Left colon (tissue), 2 donors: ENCODE measurements at regions not wholly inside any gene's neighbourhood (a gene's known extent, or its start where the extent isn't known, plus 50 kb on each side); places are given as distances from the start of the nearest gene placed in this dataset.

Source experiments
- ATAC-seq: fragments of 200-7000 bp; cut with Tn5 transposase; one replicate; pipeline ENCODE4 v1.9.1; 2020; ENCODE audit warnings: mild to moderate bottlenecking, moderate library complexity
- DNase-seq, 2 donors: peaks; one replicate each; pipeline ENCODE4 v3.0.0-alpha.2; 2020
- intact Hi-C, 2 donors: fragments of 100-400 bp; cut with DNase I in 1 of 2; cut with micrococcal nuclease in 1 of 2; formaldehyde crosslinking; loops; one replicate each; pipeline versions ENCODE4 v1.11.2 to v1.14.0; 2022; cut with DNase I, micrococcal nuclease
- donor health status: DM: no; HTN: no; CAD: no.
- donor health status: DM: yes; HTN: yes; CAD: no.

- intact Hi-C loops = no loop called here
- ATAC-seq (no peak), DNase-seq (no peak)
Observed at GRCh38 chr16:65489531-65490023, 367.7 kb upstream of the CDH11 start.

GRCh38 chr16:65487231-65487630 lies 365.4 kb upstream of the CDH11 start:
- no peak for DNase-seq
- intact Hi-C loops = no loop called here
- no peak for ATAC-seq

- no peak for DNase-seq
- intact Hi-C loops = no loop called here
Observed at GRCh38 chr16:65481956-65482355, 360.1 kb upstream of the CDH11 start.

GRCh38 chr16:65480281-65481091 lies 358.6 kb upstream of the CDH11 start:
- no peak for DNase-seq
- intact Hi-C loops = no loop called here
- no peak for ATAC-seq

More at GRCh38 chr16:65481956-65482355, 360.1 kb upstream of the CDH11 start:
- no peak for ATAC-seq

- ATAC-seq (no peak), DNase-seq (no peak)
- intact Hi-C loops = no loop called here
Observed at GRCh38 chr16:65476448-65476955, 354.6 kb upstream of the CDH11 start.

- intact Hi-C loops = no loop called here
- no peak for DNase-seq
- no peak for ATAC-seq
Observed at GRCh38 chr16:65473699-65474098, 351.8 kb upstream of the CDH11 start.

GRCh38 chr16:65469116-65469515 lies 347.3 kb upstream of the CDH11 start:
- no peak for ATAC-seq
- intact Hi-C loops = no loop called here
- no peak for DNase-seq

- DNase-seq (no peak), ATAC-seq (no peak)
- intact Hi-C loops = no loop called here
Observed at GRCh38 chr16:65468133-65468532, 346.3 kb upstream of the CDH11 start.

GRCh38 chr16:65463652-65464260 lies 341.9 kb upstream of the CDH11 start:
- ATAC-seq (no peak), DNase-seq (no peak)
- intact Hi-C loops = no loop called here

GRCh38 chr16:65457084-65457483 lies 335.2 kb upstream of the CDH11 start:
- ATAC-seq (no peak), DNase-seq (no peak)
- intact Hi-C loops = no loop called here

- intact Hi-C loops = no loop called here
- ATAC-seq = no peak
- no peak for DNase-seq
Observed at GRCh38 chr16:65455761-65456160, 333.9 kb upstream of the CDH11 start.

GRCh38 chr16:65453646-65454045 lies 331.8 kb upstream of the CDH11 start:
- DNase-seq (no peak), ATAC-seq (no peak)
- intact Hi-C loops = no loop called here

GRCh38 chr16:65449526-65449925 lies 327.7 kb upstream of the CDH11 start:
- no peak for DNase-seq
- ATAC-seq = no peak
- intact Hi-C loops = no loop called here

GRCh38 chr16:65446427-65446826 lies 324.6 kb upstream of the CDH11 start:
- no peak for DNase-seq
- no peak for ATAC-seq
- intact Hi-C loops = no loop called here

- ATAC-seq (no peak), DNase-seq (no peak)
- intact Hi-C loops = no loop called here
Observed at GRCh38 chr16:65445313-65446260, 323.7 kb upstream of the CDH11 start.

- intact Hi-C loops = no loop called here
- no peak for DNase-seq
- ATAC-seq = no peak
Observed at GRCh38 chr16:65441501-65441900, 319.6 kb upstream of the CDH11 start.

- intact Hi-C loops = no loop called here
- ATAC-seq (no peak), DNase-seq (no peak)
Observed at GRCh38 chr16:65429504-65430181, 307.8 kb upstream of the CDH11 start.

- DNase-seq (no peak), ATAC-seq (no peak)
- intact Hi-C loops = no loop called here
Observed at GRCh38 chr16:65426484-65426883, 304.6 kb upstream of the CDH11 start.

- DNase-seq (no peak), ATAC-seq (no peak)
- intact Hi-C loops = no loop called here
Observed at GRCh38 chr16:65422934-65423333, 301.1 kb upstream of the CDH11 start.
